ENCODE measurements at regions not wholly inside any gene's neighbourhood (a gene's known extent, or its start where the extent isn't known, plus 50 kb on each side); places are given as distances from the start of the nearest gene placed in this dataset.

DNA sequence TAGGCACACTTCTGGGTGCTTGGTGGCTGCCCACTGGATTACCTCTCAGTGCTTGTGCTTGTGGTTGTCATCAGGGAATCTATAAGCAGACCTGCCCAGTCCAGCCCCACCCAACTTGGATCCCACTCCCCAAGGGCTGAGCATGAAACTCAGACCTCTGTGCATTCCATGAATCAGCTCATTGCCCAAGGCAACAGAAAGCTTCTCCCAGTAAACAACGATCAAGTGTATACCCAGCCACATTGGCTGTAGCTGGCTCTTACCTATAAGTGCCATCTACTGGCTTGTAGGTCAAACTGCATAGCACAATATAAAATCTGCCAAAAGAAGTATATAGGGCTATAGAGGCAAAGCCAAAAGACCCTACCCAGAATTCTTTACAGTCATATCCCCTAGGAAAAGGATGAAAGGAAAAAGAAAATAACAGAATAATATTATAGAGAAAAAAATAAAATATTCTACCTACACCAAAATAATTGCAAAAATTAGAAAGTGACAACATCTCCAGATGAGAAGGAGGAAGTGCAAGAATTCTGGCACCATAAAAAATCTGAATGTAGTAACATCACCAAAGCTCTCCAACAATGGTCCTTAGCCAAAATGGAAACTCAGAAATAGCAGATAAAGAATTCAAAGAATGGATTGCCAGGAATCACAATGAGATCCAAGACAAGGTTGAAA is 321.0 kb upstream of the TRPC7 start:
- intact Hi-C loops (cut with micrococcal nuclease), result loop anchor here (1.0 to 5.0 kb wide), 3 partner anchors 86 to 437 kb away; no protein-coding TSS in a partner anchor
- no peak overlapping the region for H3K56ac ChIP-seq (ENCODE audit: extremely low read depth, insufficient read depth, low read length)
- peaks cover 9% of the 10 kb centered on the region; the same call in 1 of the 2 replicates for H3K9me3 ChIP-seq (ENCODE audit: control insufficient read depth, insufficient read depth, low read length)
- H3K4ac ChIP-seq (ENCODE audit: low read depth, low read length), result no peak overlapping the region
- H2BK20ac ChIP-seq (ENCODE audit: low read depth, low read length), result no peak overlapping the region
- DNase-seq (peak; percentile 26), ATAC-seq (ENCODE audit: low read depth) (peak; percentile 71)
- dilution Hi-C loops (cut with HindIII; ENCODE audit: low sequenced_read_pairs, unreplicated experiment), result no loop called here
- no peak overlapping the region for H2BK15ac ChIP-seq (ENCODE audit: low read depth, low read length)
- POLR2A ChIA-PET (ENCODE audit: unreplicated experiment), result no interaction called here
- no peak overlapping the region for H3K23ac ChIP-seq (ENCODE audit: low read depth, low read length)
- no peak overlapping the region for H2BK120ac ChIP-seq (ENCODE audit: low read depth, low read length)
- in situ Hi-C loops (cut with MboI; ENCODE audit: low sequenced_read_pairs), result no loop called here
- H3K4me1 ChIP-seq (ENCODE audit: control insufficient read depth, insufficient read depth, low read length), result no peaks in the 10 kb centered on the region
- H4K5ac ChIP-seq (ENCODE audit: low read depth, low read length), result no peak overlapping the region
- H3K79me1 ChIP-seq (ENCODE audit: low read depth in 1 of 2, low read length in 2 of 2), result no peaks in the 10 kb centered on the region
- no peak overlapping the region for H2AFZ ChIP-seq (replicated peaks; ENCODE audit: low read length, poor library complexity)
- no peak overlapping the region for H3K9ac ChIP-seq (ENCODE audit: low read depth, low read length)
- CTCF ChIA-PET, result interaction anchor here (0.6 to 1.5 kb wide), 4 partner anchors 48 to 437 kb away, joined by 3 to 7 read pairs (median 5); no protein-coding TSS in a partner anchor
- H2BK5ac ChIP-seq (ENCODE audit: low read depth, low read length, poor library complexity, severe bottlenecking), result no peak overlapping the region
- WGBS, 2 experiments (ENCODE audit: extremely low coverage in 2 of 2, insufficient read length in 1 of 2), result no CpG with 5 or more reads among the region's 1 CpG
- no peak overlapping the region for H2AK5ac ChIP-seq (ENCODE audit: low read depth, low read length)
- TF ChIP-seq RAD21 (IDR thresholded peaks at IDR 0.05; ENCODE audit: low read length), result peak; percentile 49
- TF ChIP-seq, protein P1, sequence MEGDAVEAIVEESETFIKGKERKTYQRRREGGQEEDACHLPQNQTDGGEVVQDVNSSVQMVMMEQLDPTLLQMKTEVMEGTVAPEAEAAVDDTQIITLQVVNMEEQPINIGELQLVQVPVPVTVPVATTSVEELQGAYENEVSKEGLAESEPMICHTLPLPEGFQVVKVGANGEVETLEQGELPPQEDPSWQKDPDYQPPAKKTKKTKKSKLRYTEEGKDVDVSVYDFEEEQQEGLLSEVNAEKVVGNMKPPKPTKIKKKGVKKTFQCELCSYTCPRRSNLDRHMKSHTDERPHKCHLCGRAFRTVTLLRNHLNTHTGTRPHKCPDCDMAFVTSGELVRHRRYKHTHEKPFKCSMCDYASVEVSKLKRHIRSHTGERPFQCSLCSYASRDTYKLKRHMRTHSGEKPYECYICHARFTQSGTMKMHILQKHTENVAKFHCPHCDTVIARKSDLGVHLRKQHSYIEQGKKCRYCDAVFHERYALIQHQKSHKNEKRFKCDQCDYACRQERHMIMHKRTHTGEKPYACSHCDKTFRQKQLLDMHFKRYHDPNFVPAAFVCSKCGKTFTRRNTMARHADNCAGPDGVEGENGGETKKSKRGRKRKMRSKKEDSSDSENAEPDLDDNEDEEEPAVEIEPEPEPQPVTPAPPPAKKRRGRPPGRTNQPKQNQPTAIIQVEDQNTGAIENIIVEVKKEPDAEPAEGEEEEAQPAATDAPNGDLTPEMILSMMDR (conservative IDR thresholded peaks at IDR 0.05; ENCODE audit: low read depth, low read length), result peak; percentile 47
- TF ChIP-seq, protein P2, sequence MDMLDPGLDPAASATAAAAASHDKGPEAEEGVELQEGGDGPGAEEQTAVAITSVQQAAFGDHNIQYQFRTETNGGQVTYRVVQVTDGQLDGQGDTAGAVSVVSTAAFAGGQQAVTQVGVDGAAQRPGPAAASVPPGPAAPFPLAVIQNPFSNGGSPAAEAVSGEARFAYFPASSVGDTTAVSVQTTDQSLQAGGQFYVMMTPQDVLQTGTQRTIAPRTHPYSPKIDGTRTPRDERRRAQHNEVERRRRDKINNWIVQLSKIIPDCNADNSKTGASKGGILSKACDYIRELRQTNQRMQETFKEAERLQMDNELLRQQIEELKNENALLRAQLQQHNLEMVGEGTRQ (IDR thresholded peaks at IDR 0.05; ENCODE audit: low read depth, low read length), result no peak
- peak; percentile 36 for TF ChIP-seq SMC3 (IDR thresholded peaks at IDR 0.05; ENCODE audit: low read depth, low read length)
- no peak overlapping the region for H3K18ac ChIP-seq (ENCODE audit: low read depth, low read length)
- no peaks in the 10 kb centered on the region for H3K9me1 ChIP-seq (ENCODE audit: insufficient read depth, low read length)
- no peak overlapping the region for H3K4me2 ChIP-seq (ENCODE audit: low read depth, low read length)
- no peaks in the 10 kb centered on the region for H4K20me1 ChIP-seq (ENCODE audit: insufficient read depth, low read length)
- BruUV-seq (replicated peaks), result no TSS peak
- H4K8ac ChIP-seq (ENCODE audit: low read depth in 2 of 2, low read length in 2 of 2), result no peak overlapping the region
- H3K27ac ChIP-seq (ENCODE audit: insufficient read depth, low read length), result no peak overlapping the region
- H3K14ac ChIP-seq (replicated peaks; ENCODE audit: low read depth, low read length), result no peak overlapping the region
- no peaks in the 10 kb centered on the region for H3K36me3 ChIP-seq (ENCODE audit: control insufficient read depth, insufficient read depth, low read length)
- H4K91ac ChIP-seq (ENCODE audit: insufficient read depth, low read depth, low read length), result no peak overlapping the region
- no peaks in the 10 kb centered on the region for H3K27me3 ChIP-seq (ENCODE audit: control insufficient read depth, insufficient read depth, low read length)
- no peak overlapping the region for H3K4me3 ChIP-seq (ENCODE audit: insufficient read depth, low read depth, low read length)
- H2AK9ac ChIP-seq (replicated peaks; ENCODE audit: low read depth, low read length, poor library complexity), result no peak overlapping the region

Data from IMR-90 (cell line).